Umbilical cord (tissue), 1 donor: ENCODE measurements at regions not wholly inside any gene's neighbourhood (a gene's known extent, or its start where the extent isn't known, plus 50 kb on each side); places are given as distances from the start of the nearest gene placed in this dataset.

ENCODE experiments used
- DNase-seq: peaks from one replicate; pipeline ENCODE4 v3.0.0-alpha.2; 2015; ENCODE audit warnings: low spot score

GRCh38 chr10:89095701-89096391 is 105.2 kb downstream of the FAS start:
- no peak for DNase-seq

- DNase-seq: no peak
Measured at GRCh38 chr10:89093728-89094127, 103.1 kb downstream of the FAS start.

- no peak for DNase-seq
Measured at GRCh38 chr10:89092981-89093380, 102.4 kb downstream of the FAS start.

- DNase-seq: no peak
Measured at GRCh38 chr10:89092439-89092838, 101.8 kb downstream of the FAS start.

GRCh38 chr10:89091496-89091895 is 100.9 kb downstream of the FAS start:
- DNase-seq: no peak

GRCh38 chr10:89090756-89091445 is 100.3 kb downstream of the FAS start:
- DNase-seq: no peak

GRCh38 chr10:89086801-89087521 is 96.4 kb downstream of the FAS start:
- DNase-seq: peak; percentile 29

- no peak for DNase-seq
Measured at GRCh38 chr10:89085153-89085552, 94.6 kb downstream of the FAS start.

GRCh38 chr10:89082086-89082485 is 91.5 kb downstream of the FAS start:
- no peak for DNase-seq

GRCh38 chr10:89080660-89081059 is 90.1 kb downstream of the FAS start:
- DNase-seq: no peak

GRCh38 chr10:89079961-89080360 is 89.4 kb downstream of the FAS start:
- DNase-seq: no peak

- no peak for DNase-seq
Measured at GRCh38 chr10:89078724-89079672, 88.4 kb downstream of the FAS start.

- no peak for DNase-seq
Measured at GRCh38 chr10:89076120-89076519, 85.5 kb downstream of the FAS start.

- DNase-seq: no peak
Measured at GRCh38 chr10:89075631-89076030, 85.0 kb downstream of the FAS start.

GRCh38 chr10:89074120-89074519 is 83.5 kb downstream of the FAS start:
- no peak for DNase-seq

GRCh38 chr10:89073719-89074118 is 83.1 kb downstream of the FAS start:
- no peak for DNase-seq

GRCh38 chr10:89069589-89069988 is 79.0 kb downstream of the FAS start:
- DNase-seq: no peak
